ENCODE measurements at regions not wholly inside any gene's neighbourhood (a gene's known extent, or its start where the extent isn't known, plus 50 kb on each side); places are given as distances from the start of the nearest gene placed in this dataset.

GRCh38 chr17:36702636-36703035 is 101.3 kb downstream of the MRM1 start:
- no peak for TF ChIP-seq CTCF (IDR thresholded peaks at IDR 0.05)
- TF ChIP-seq POLR2A (IDR thresholded peaks at IDR 0.05) = no peak

All from Peyer's patch (tissue), 4 donors.